H9 (cell line): ENCODE measurements at regions not wholly inside any gene's neighbourhood (a gene's known extent, or its start where the extent isn't known, plus 50 kb on each side); places are given as distances from the start of the nearest gene placed in this dataset.

ENCODE experiments used
- DNase-seq: peaks from one replicate; pipeline ENCODE4 v3.0.0-alpha.2; 2017
- H2AFZ ChIP-seq: one replicate; pipeline ENCODE4 v1.6.1; 2013; ENCODE audit warnings: mild to moderate bottlenecking, low read length, control low read depth, moderate library complexity
- H2AK5ac ChIP-seq: 2 replicates; pipeline ENCODE4 v1.6.1; 2013; ENCODE audit warnings: low read length, control low read depth, mixed read lengths; ENCODE audit not compliant: insufficient read length
- H2BK120ac ChIP-seq: one replicate; pipeline ENCODE4 v1.6.1; 2013; ENCODE audit warnings: low read depth, mild to moderate bottlenecking, low read length, control low read depth, inconsistent platforms; ENCODE audit not compliant: poor library complexity, severe bottlenecking
- H2BK12ac ChIP-seq: 2 replicates; pipeline ENCODE4 v1.6.1; 2013; ENCODE audit warnings: low read length, control low read depth, mixed read lengths, low read depth; ENCODE audit not compliant: insufficient read length
- H2BK15ac ChIP-seq: 2 replicates; pipeline ENCODE4 v1.6.1; 2013; ENCODE audit warnings: low read depth, low read length, control low read depth
- H2BK20ac ChIP-seq: one replicate; pipeline ENCODE4 v1.6.1; 2013; ENCODE audit warnings: low read depth, mild to moderate bottlenecking, low read length, control low read depth, inconsistent platforms; ENCODE audit not compliant: poor library complexity, severe bottlenecking
- H2BK5ac ChIP-seq: 2 replicates; pipeline ENCODE4 v1.6.1; 2013; ENCODE audit warnings: low read length, control low read depth, mixed read lengths; ENCODE audit not compliant: insufficient read length
- H3K14ac ChIP-seq: 2 replicates; pipeline ENCODE4 v1.6.1; 2013; ENCODE audit warnings: low read length, control low read depth; ENCODE audit not compliant: insufficient read depth
- H3K18ac ChIP-seq: 2 replicates; pipeline ENCODE4 v1.6.1; 2013; ENCODE audit warnings: low read depth, mild to moderate bottlenecking, mixed read lengths, low read length, control low read depth; ENCODE audit not compliant: insufficient read length
- H3K23ac ChIP-seq: 2 replicates; pipeline ENCODE4 v1.6.1; 2013; ENCODE audit warnings: low read length, control low read depth, mixed read lengths, low read depth; ENCODE audit not compliant: insufficient read length
- H3K23me2 ChIP-seq: 2 replicates; pipeline ENCODE4 v1.6.1; 2013; ENCODE audit warnings: low read depth, mild to moderate bottlenecking, mixed read lengths, low read length, control low read depth; ENCODE audit not compliant: insufficient read length, poor library complexity, severe bottlenecking
- H3K27ac ChIP-seq: 2 replicates; pipeline ENCODE4 v1.5.1; 2013; ENCODE audit warnings: low read length, control low read depth, mixed read lengths, low read depth; ENCODE audit not compliant: insufficient read length
- H3K27me3 ChIP-seq: 2 replicates; pipeline ENCODE4 v1.6.1; 2013; ENCODE audit warnings: low read length, control low read depth, inconsistent platforms; ENCODE audit not compliant: insufficient read depth
- H3K4ac ChIP-seq: 2 replicates; pipeline ENCODE4 v1.6.1; 2013; ENCODE audit warnings: low read depth, mild to moderate bottlenecking, control low read depth, inconsistent platforms, low read length, moderate library complexity
- H3K4me1 ChIP-seq: 2 replicates; pipeline ENCODE4 v1.6.1; 2013; ENCODE audit warnings: low read length, control low read depth, inconsistent platforms; ENCODE audit not compliant: insufficient read depth
- H3K4me2 ChIP-seq: 2 replicates; pipeline ENCODE4 v1.6.1; 2013; ENCODE audit warnings: low read length, control low read depth, mixed read lengths; ENCODE audit not compliant: insufficient read length, insufficient read depth
- H3K56ac ChIP-seq: 2 replicates; pipeline ENCODE4 v1.6.1; 2013; ENCODE audit warnings: low read depth, mild to moderate bottlenecking, mixed read lengths, low read length, control low read depth; ENCODE audit not compliant: insufficient read length
- H3K79me1 ChIP-seq: 2 replicates; pipeline ENCODE4 v1.6.1; 2013; ENCODE audit warnings: low read depth, mild to moderate bottlenecking, moderate library complexity, low read length, control low read depth, inconsistent platforms; ENCODE audit not compliant: insufficient read depth, poor library complexity, severe bottlenecking
- H3K79me2 ChIP-seq: 2 replicates; pipeline ENCODE4 v1.6.1; 2013; ENCODE audit warnings: low read length, control low read depth, inconsistent platforms; ENCODE audit not compliant: insufficient read depth
- H3K9ac ChIP-seq: 2 replicates; pipeline ENCODE4 v1.6.1; 2013; ENCODE audit warnings: low read length, control low read depth, mixed read lengths; ENCODE audit not compliant: insufficient read length; ENCODE audit errors: extremely low read depth
- H3K9me3 ChIP-seq: one replicate; pipeline ENCODE4 v1.6.1; 2013; ENCODE audit warnings: low read depth, low read length, inconsistent platforms; ENCODE audit not compliant: control insufficient read depth
- H3T11ph ChIP-seq: one replicate; pipeline ENCODE4 v1.6.1; 2013; ENCODE audit warnings: mild to moderate bottlenecking, low read length, control low read depth, inconsistent platforms
- H4K20me1 ChIP-seq: one replicate; pipeline ENCODE4 v1.6.1; 2013; ENCODE audit not compliant: control insufficient read depth, insufficient read length, insufficient read depth
- H4K5ac ChIP-seq: 2 replicates; pipeline ENCODE4 v1.6.1; 2013; ENCODE audit warnings: low read depth, mild to moderate bottlenecking, mixed read lengths, low read length, control low read depth; ENCODE audit not compliant: insufficient read length
- H4K8ac ChIP-seq: replicated peaks from 2 replicates; pipeline ENCODE4 v1.6.1; 2013; ENCODE audit warnings: low read length, control low read depth, mixed read lengths, low read depth; ENCODE audit not compliant: insufficient read length
- H4K91ac ChIP-seq: 2 replicates; pipeline ENCODE4 v1.6.1; 2013; ENCODE audit warnings: low read depth, mild to moderate bottlenecking, moderate library complexity, mixed read lengths, low read length, control low read depth; ENCODE audit not compliant: insufficient read length
- H3K27ac Mint-ChIP-seq, 3 experiments: 2 replicates in 2 of 3; 3 replicates in 1 of 3; pipeline ENCODE4 v1.8.0; 2020 to 2021; ENCODE audit warnings: mixed read lengths in 3 of 3, mild to moderate bottlenecking in 1 of 3, moderate library complexity in 1 of 3
- H3K27me3 Mint-ChIP-seq: 2 replicates; pipeline ENCODE4 v1.8.0; 2021; ENCODE audit warnings: low read depth, mild to moderate bottlenecking, moderate library complexity, mixed read lengths
- H3K36me3 Mint-ChIP-seq, 3 experiments: 2 replicates in 2 of 3; 3 replicates in 1 of 3; pipeline ENCODE4 v1.8.0; 2020 to 2021; ENCODE audit warnings: low read depth in 3 of 3, mixed read lengths in 3 of 3; ENCODE audit not compliant: insufficient read depth in 1 of 3
- H3K4me1 Mint-ChIP-seq, 2 experiments: 2 replicates each; pipeline ENCODE4 v1.8.0; 2020; ENCODE audit warnings: mixed read lengths in 2 of 2
- H3K4me3 Mint-ChIP-seq, 2 experiments: 2 replicates in 1 of 2; 3 replicates in 1 of 2; pipeline ENCODE4 v1.8.0; 2020 to 2021; ENCODE audit warnings: mild to moderate bottlenecking in 2 of 2, mixed read lengths in 2 of 2, moderate library complexity in 1 of 2
- H3K9me3 Mint-ChIP-seq, 2 experiments: 2 replicates in 1 of 2; 3 replicates in 1 of 2; pipeline ENCODE4 v1.8.0; 2020; ENCODE audit warnings: mild to moderate bottlenecking in 2 of 2, mixed read lengths in 2 of 2, moderate library complexity in 1 of 2
- WGBS: extraction: QIAGEN DNeasy Blood & Tissue Kit; methylation state at CpG from one replicate; pipeline ENCODE4 v1.1.7; 2013; ENCODE audit warnings: missing lambda C conversion rate, low lambda C conversion rate, mixed read lengths; ENCODE audit not compliant: insufficient read length; ENCODE audit errors: extremely low coverage; 5-methylcytosine and 5-hydroxymethylcytosine counted together
- TF ChIP-seq, protein P1 (sequence below): fragments of 200-600 bp; sonication (generic); conservative IDR thresholded peaks from 3 replicates; pipeline ENCODE4 v1.8.0; 2021; ENCODE audit warnings: antibody characterized with exemption, mild to moderate bottlenecking

DNA sequence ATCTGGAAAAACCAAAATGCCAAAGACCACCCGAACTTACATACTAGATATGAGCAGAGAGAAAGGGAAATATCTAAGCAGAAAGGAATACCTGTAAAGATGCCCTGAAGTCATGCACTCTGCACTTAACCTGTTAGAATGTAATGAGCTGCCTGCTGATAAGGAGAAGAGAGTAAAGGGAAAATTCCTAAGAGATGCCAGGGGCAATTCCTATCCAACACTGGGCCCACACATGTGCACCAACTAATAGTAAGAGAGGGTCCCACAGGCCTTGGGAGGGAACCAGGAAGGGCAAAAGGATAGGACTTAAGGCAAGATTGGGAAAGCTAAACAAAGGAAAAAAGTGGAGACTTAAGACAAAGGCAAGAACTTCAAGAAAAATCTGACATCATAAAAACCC is 189.5 kb downstream of the NSUN3 start:
- H4K5ac ChIP-seq = no peak overlapping the region
- H3K4me1 ChIP-seq = peaks cover 3% of the 10 kb centered on the region; the same call in 1 of the 2 replicates
- no peak overlapping the region for H3K23ac ChIP-seq
- no peaks in the 10 kb centered on the region for H3K27me3 Mint-ChIP-seq
- peaks cover 24 to 30% of the 10 kb centered on the region in 2 experiments for H3K4me1 Mint-ChIP-seq
- H3K36me3 Mint-ChIP-seq = no peaks in the 10 kb centered on the region
- no peaks in the 10 kb centered on the region for H3K79me2 ChIP-seq
- no peaks in the 10 kb centered on the region for H3K23me2 ChIP-seq
- no peak overlapping the region for H2BK5ac ChIP-seq
- H2BK20ac ChIP-seq = no peak overlapping the region
- H3K27me3 ChIP-seq = no peaks in the 10 kb centered on the region
- H3K27ac ChIP-seq = no peak overlapping the region
- H4K8ac ChIP-seq = no peak overlapping the region
- no peak overlapping the region for H3K18ac ChIP-seq
- no peaks in the 10 kb centered on the region for H3K9me3 ChIP-seq
- H3K27ac Mint-ChIP-seq = no peak overlapping the region; a peak in 1 of 7 replicates
- H2AK5ac ChIP-seq = no peak overlapping the region
- TF ChIP-seq, protein P1, sequence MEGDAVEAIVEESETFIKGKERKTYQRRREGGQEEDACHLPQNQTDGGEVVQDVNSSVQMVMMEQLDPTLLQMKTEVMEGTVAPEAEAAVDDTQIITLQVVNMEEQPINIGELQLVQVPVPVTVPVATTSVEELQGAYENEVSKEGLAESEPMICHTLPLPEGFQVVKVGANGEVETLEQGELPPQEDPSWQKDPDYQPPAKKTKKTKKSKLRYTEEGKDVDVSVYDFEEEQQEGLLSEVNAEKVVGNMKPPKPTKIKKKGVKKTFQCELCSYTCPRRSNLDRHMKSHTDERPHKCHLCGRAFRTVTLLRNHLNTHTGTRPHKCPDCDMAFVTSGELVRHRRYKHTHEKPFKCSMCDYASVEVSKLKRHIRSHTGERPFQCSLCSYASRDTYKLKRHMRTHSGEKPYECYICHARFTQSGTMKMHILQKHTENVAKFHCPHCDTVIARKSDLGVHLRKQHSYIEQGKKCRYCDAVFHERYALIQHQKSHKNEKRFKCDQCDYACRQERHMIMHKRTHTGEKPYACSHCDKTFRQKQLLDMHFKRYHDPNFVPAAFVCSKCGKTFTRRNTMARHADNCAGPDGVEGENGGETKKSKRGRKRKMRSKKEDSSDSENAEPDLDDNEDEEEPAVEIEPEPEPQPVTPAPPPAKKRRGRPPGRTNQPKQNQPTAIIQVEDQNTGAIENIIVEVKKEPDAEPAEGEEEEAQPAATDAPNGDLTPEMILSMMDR = no peak
- no peaks in the 10 kb centered on the region for H3K79me1 ChIP-seq
- H3K9ac ChIP-seq = no peak overlapping the region
- no peak overlapping the region for H2AFZ ChIP-seq
- no CpG with 5 or more reads among the region's 1 CpG for WGBS
- no peak overlapping the region for H3T11ph ChIP-seq
- no peak overlapping the region for H3K4ac ChIP-seq
- no peak overlapping the region for H4K91ac ChIP-seq
- no peaks in the 10 kb centered on the region for H4K20me1 ChIP-seq
- H2BK12ac ChIP-seq = no peak overlapping the region
- no peak overlapping the region for H3K4me3 Mint-ChIP-seq
- no peak for DNase-seq
- no peak overlapping the region for H3K56ac ChIP-seq
- H2BK15ac ChIP-seq = no peak overlapping the region
- H3K9me3 Mint-ChIP-seq = no peaks in the 10 kb centered on the region
- H3K4me2 ChIP-seq = no peak overlapping the region
- H2BK120ac ChIP-seq = no peak overlapping the region
- H3K14ac ChIP-seq = no peak overlapping the region
